GM10248 (cell line): ENCODE measurements at regions not wholly inside any gene's neighbourhood (a gene's known extent, or its start where the extent isn't known, plus 50 kb on each side); places are given as distances from the start of the nearest gene placed in this dataset.

ENCODE experiments used
- CTCF ChIA-PET: fragments of 300-600 bp; sonication (Branson Sonifier 250); formaldehyde crosslinking; extraction: SDS; loops from one replicate; lab custom pipeline; 2021; ENCODE audit warnings: antibody characterized with exemption; lab: Yijun Ruan, JAX
- POLR2A ChIA-PET: fragments of 350-650 bp; sonication (Branson Sonifier 250); formaldehyde crosslinking; extraction: SDS; loops from one replicate; lab custom pipeline; 2020; ENCODE audit warnings: antibody characterized with exemption; lab: Yijun Ruan, JAX
- DNase-seq: peaks from one replicate; pipeline ENCODE4 v3.0.0; 2012; ENCODE audit errors: extremely low spot score
- TF ChIP-seq, protein P1 (sequence below): IDR thresholded peaks from 2 replicates; pipeline ENCODE4 v1.5.1; 2012; ENCODE audit warnings: mild to moderate bottlenecking, low read depth; ENCODE audit errors: extremely low read depth, missing control alignments, control extremely low read depth

GRCh38 chr21:24183077-24183476 lies 1424.2 kb downstream of the MRPL39 start:
- DNase-seq = no peak
- ChIA-PET POLR2A (no interaction called here), CTCF (no interaction called here)
- TF ChIP-seq, protein P1, sequence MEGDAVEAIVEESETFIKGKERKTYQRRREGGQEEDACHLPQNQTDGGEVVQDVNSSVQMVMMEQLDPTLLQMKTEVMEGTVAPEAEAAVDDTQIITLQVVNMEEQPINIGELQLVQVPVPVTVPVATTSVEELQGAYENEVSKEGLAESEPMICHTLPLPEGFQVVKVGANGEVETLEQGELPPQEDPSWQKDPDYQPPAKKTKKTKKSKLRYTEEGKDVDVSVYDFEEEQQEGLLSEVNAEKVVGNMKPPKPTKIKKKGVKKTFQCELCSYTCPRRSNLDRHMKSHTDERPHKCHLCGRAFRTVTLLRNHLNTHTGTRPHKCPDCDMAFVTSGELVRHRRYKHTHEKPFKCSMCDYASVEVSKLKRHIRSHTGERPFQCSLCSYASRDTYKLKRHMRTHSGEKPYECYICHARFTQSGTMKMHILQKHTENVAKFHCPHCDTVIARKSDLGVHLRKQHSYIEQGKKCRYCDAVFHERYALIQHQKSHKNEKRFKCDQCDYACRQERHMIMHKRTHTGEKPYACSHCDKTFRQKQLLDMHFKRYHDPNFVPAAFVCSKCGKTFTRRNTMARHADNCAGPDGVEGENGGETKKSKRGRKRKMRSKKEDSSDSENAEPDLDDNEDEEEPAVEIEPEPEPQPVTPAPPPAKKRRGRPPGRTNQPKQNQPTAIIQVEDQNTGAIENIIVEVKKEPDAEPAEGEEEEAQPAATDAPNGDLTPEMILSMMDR = no peak

GRCh38 chr21:24179110-24179509 lies 1428.2 kb downstream of the MRPL39 start:
- no peak for DNase-seq
- TF ChIP-seq, protein P1 = no peak
- CTCF ChIA-PET = no interaction called here
- POLR2A ChIA-PET = no interaction called here

- no peak for DNase-seq
- POLR2A ChIA-PET = no interaction called here
- CTCF ChIA-PET = no interaction called here
- TF ChIP-seq, protein P1 = no peak
Measured at GRCh38 chr21:24175106-24175505, 1432.2 kb downstream of the MRPL39 start.

GRCh38 chr21:24171736-24172135 lies 1435.5 kb downstream of the MRPL39 start:
- ChIA-PET POLR2A (no interaction called here), CTCF (no interaction called here)
- TF ChIP-seq, protein P1 = no peak

GRCh38 chr21:24163539-24163938 lies 1443.7 kb downstream of the MRPL39 start:
- no peak for DNase-seq
- TF ChIP-seq, protein P1 = no peak
- POLR2A ChIA-PET = no interaction called here
- CTCF ChIA-PET = no interaction called here

More at GRCh38 chr21:24171736-24172135, 1435.5 kb downstream of the MRPL39 start:
- no peak for DNase-seq

DNA sequence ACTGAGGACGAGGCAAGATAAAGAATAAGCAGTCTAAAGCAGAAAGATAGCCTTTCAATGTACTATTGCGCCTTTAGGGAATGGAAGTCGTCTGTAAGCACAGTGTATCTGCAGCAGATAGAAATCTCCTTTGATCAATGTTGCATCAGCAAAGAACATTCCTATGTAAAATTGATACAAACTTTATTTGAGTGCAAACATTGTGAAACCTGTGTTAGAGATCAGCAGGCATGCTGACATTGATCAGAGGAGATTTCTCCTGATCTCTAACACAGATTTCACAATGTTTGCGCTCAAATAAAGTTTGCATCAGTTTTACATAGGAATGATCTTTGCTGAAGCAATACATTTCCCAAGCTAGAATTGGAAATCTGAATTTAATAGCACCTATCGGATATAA lies 1446.8 kb downstream of the MRPL39 start:
- CTCF ChIA-PET = no interaction called here
- TF ChIP-seq, protein P1 = no peak
- DNase-seq = no peak
- POLR2A ChIA-PET = no interaction called here

DNA sequence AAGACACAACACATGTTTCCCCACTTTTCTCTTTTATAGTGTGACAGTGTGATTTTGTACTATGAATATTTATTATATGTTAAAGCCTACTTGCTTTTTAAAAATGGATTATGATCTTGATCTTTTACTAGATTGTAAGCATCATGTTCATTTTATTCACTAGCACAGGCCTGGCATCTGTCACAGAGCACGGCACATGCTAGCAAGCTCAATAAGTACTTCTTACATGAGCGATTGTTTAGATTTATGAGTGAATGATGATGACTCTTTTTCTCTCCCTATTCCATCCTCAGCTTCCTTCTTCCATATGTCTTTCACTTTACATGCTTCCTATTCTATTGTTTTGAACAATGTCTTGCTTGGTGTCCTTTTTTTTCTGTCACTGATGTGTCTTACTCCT lies 1454.1 kb downstream of the MRPL39 start:
- no peak for DNase-seq
- CTCF ChIA-PET = no interaction called here
- POLR2A ChIA-PET = no interaction called here
- TF ChIP-seq, protein P1 = no peak
